H1 (cell line): ENCODE measurements at regions not wholly inside any gene's neighbourhood (a gene's known extent, or its start where the extent isn't known, plus 50 kb on each side); places are given as distances from the start of the nearest gene placed in this dataset.

Experiments used
- CTCF ChIA-PET: fragments of 300-600 bp; sonication (Branson Sonifier 250); formaldehyde crosslinking; loops from one replicate; lab custom pipeline; 2021; ENCODE audit not compliant: partially characterized antibody; lab: Charles Lee
- POLR2A ChIA-PET: fragments of 300-600 bp; sonication (Branson Sonifier 250); formaldehyde crosslinking; loops from one replicate; lab custom pipeline; 2021; ENCODE audit warnings: inconsistent platforms; ENCODE audit not compliant: partially characterized antibody; lab: Charles Lee
- DNase-seq, 2 experiments: peaks; one replicate each; pipeline versions ENCODE4 v3.0.0 to v3.0.0-alpha.2; 2010 to 2022; ENCODE audit warnings: low spot score in 2 of 2, low read depth in 1 of 2, mixed read lengths in 1 of 2
- FAIRE-seq: peaks from 2 replicates; lab custom pipeline; 2011; peaks lifted over from hg19 to GRCh38; lab: Jason Lieb, UNC
- H2AFZ ChIP-seq: 2 replicates; pipeline ENCODE4 v1.8.1; 2012; ENCODE audit warnings: low read length, inconsistent platforms
- H2AK5ac ChIP-seq: 2 replicates; pipeline ENCODE4 v1.6.1; 2013; ENCODE audit warnings: low read depth, low read length
- H2BK120ac ChIP-seq: replicated peaks from 2 replicates; pipeline ENCODE3; 2013; ENCODE audit warnings: low read depth, low read length, inconsistent platforms
- H2BK12ac ChIP-seq: 2 replicates; pipeline ENCODE4 v1.6.1; 2013; ENCODE audit warnings: low read depth, low read length
- H2BK15ac ChIP-seq: 2 replicates; pipeline ENCODE4 v1.6.1; 2013; ENCODE audit warnings: low read length
- H2BK20ac ChIP-seq: 2 replicates; pipeline ENCODE4 v1.6.1; 2013; ENCODE audit warnings: low read length
- H2BK5ac ChIP-seq: 2 replicates; pipeline ENCODE4 v1.6.1; 2013; ENCODE audit warnings: low read depth, low read length
- H3K14ac ChIP-seq: 2 replicates; pipeline ENCODE4 v1.6.1; 2013; ENCODE audit warnings: inconsistent platforms; ENCODE audit not compliant: insufficient read length
- H3K18ac ChIP-seq: 2 replicates; pipeline ENCODE4 v1.6.1; 2013; ENCODE audit warnings: low read length; ENCODE audit errors: extremely low read depth
- H3K23ac ChIP-seq: 2 replicates; pipeline ENCODE4 v1.6.1; 2013; ENCODE audit warnings: inconsistent platforms; ENCODE audit not compliant: insufficient read length
- H3K23me2 ChIP-seq: 2 replicates; pipeline ENCODE4 v1.6.1; 2013; ENCODE audit warnings: low read depth, low read length
- H3K27ac ChIP-seq: 2 replicates; pipeline ENCODE4 v1.6.1; 2011; ENCODE audit warnings: low read depth, low read length, inconsistent platforms
- H3K27me3 ChIP-seq, 4 experiments: replicated peaks in 1 of 4; 1 replicate in 1 of 4; 2 replicates in 3 of 4; pipeline versions ENCODE4 v1.6.1 to v1.8.1; 2011 to 2013; ENCODE audit warnings: low read length in 3 of 4, mild to moderate bottlenecking in 3 of 4, inconsistent platforms in 2 of 4, mixed read lengths in 2 of 4, moderate library complexity in 1 of 4; ENCODE audit not compliant: control insufficient read depth in 3 of 4, insufficient read depth in 3 of 4; ENCODE audit errors: extremely low read depth in 1 of 4
- H3K36me3 ChIP-seq, 4 experiments: 2 replicates each; pipeline versions ENCODE4 v1.6.1 to v1.8.1; 2011 to 2013; ENCODE audit warnings: mild to moderate bottlenecking in 4 of 4, low read length in 3 of 4, moderate library complexity in 2 of 4, control low read depth in 1 of 4, inconsistent platforms in 1 of 4; ENCODE audit not compliant: insufficient read depth in 4 of 4, control insufficient read depth in 2 of 4
- H3K4ac ChIP-seq: replicated peaks from 2 replicates; pipeline ENCODE3; 2013; ENCODE audit warnings: low read length, low read depth, mixed read lengths, inconsistent platforms; ENCODE audit not compliant: insufficient read length
- H3K4me1 ChIP-seq, 4 experiments: replicated peaks in 1 of 4; 1 replicate in 1 of 4; 2 replicates in 3 of 4; pipeline versions ENCODE4 v1.6.1 to v1.8.1; 2011 to 2013; ENCODE audit warnings: low read length in 3 of 4, inconsistent platforms in 2 of 4, mixed read lengths in 1 of 4; ENCODE audit not compliant: insufficient read depth in 4 of 4, control insufficient read depth in 3 of 4
- H3K4me2 ChIP-seq, 2 experiments: 2 replicates each; pipeline versions ENCODE4 v1.6.1 to v1.8.1; 2011 to 2013; ENCODE audit warnings: low read depth in 2 of 2, low read length in 2 of 2, control low read depth in 1 of 2, inconsistent platforms in 1 of 2, mild to moderate bottlenecking in 1 of 2; ENCODE audit not compliant: insufficient read depth in 1 of 2
- H3K4me3 ChIP-seq, 4 experiments: fragments of 200-600, 300-600 bp in 1 of 4; sonication (generic), shearing (Covaris generic), sonication (Bioruptor Twin) in 1 of 4; 2 replicates each; pipeline versions ENCODE4 v1.5.1 to v1.8.1; 2011 to 2016; ENCODE audit warnings: low read length in 4 of 4, low read depth in 3 of 4, control low read depth in 2 of 4, inconsistent platforms in 2 of 4, mild to moderate bottlenecking in 2 of 4, mixed read lengths in 1 of 4, moderate library complexity in 1 of 4; ENCODE audit not compliant: insufficient read depth in 2 of 4; ENCODE audit errors: extremely low read depth in 1 of 4
- H3K56ac ChIP-seq: replicated peaks from 2 replicates; pipeline ENCODE3; 2013; ENCODE audit warnings: low read depth, mild to moderate bottlenecking, mixed read lengths, low read length, inconsistent platforms; ENCODE audit not compliant: insufficient read length
- H3K79me1 ChIP-seq: 2 replicates; pipeline ENCODE4 v1.6.1; 2013; ENCODE audit warnings: low read depth, low read length, control low read depth
- H3K79me2 ChIP-seq, 2 experiments: 2 replicates each; pipeline versions ENCODE4 v1.6.1 to v1.8.1; 2012 to 2013; ENCODE audit warnings: low read length in 2 of 2, mild to moderate bottlenecking in 2 of 2, inconsistent platforms in 1 of 2; ENCODE audit not compliant: insufficient read depth in 2 of 2, control insufficient read depth in 1 of 2
- H3K9ac ChIP-seq, 4 experiments: replicated peaks in 1 of 4; 1 replicate in 1 of 4; 2 replicates in 3 of 4; pipeline versions ENCODE4 v1.6.1 to v1.8.1; 2011 to 2013; ENCODE audit warnings: low read depth in 3 of 4, low read length in 3 of 4, control low read depth in 2 of 4, mild to moderate bottlenecking in 2 of 4, moderate library complexity in 2 of 4, inconsistent platforms in 1 of 4; ENCODE audit errors: extremely low read depth in 1 of 4
- H3K9me3 ChIP-seq, 2 experiments: 2 replicates each; pipeline versions ENCODE4 v1.6.1 to v1.8.1; 2012 to 2013; ENCODE audit warnings: mild to moderate bottlenecking in 2 of 2, moderate library complexity in 2 of 2, control low read depth in 1 of 2, inconsistent platforms in 1 of 2, low read depth in 1 of 2, low read length in 1 of 2, mixed read lengths in 1 of 2; ENCODE audit not compliant: insufficient read depth in 2 of 2
- H4K20me1 ChIP-seq, 2 experiments: replicated peaks in 1 of 2; 2 replicates each; pipeline versions ENCODE3 to v1.8.1; 2011 to 2013; ENCODE audit warnings: inconsistent platforms in 2 of 2, low read length in 2 of 2, mild to moderate bottlenecking in 1 of 2; ENCODE audit not compliant: insufficient read depth in 2 of 2, control insufficient read depth in 1 of 2
- H4K5ac ChIP-seq: 2 replicates; pipeline ENCODE4 v1.6.1; 2013; ENCODE audit warnings: low read length, low read depth, mixed read lengths, inconsistent platforms; ENCODE audit not compliant: insufficient read length
- H4K8ac ChIP-seq: 2 replicates; pipeline ENCODE4 v1.8.0; 2013; ENCODE audit warnings: mild to moderate bottlenecking, moderate library complexity, low read length, inconsistent platforms; ENCODE audit not compliant: insufficient read depth; ENCODE audit errors: extremely low read depth
- H4K91ac ChIP-seq: replicated peaks from 2 replicates; pipeline ENCODE3; 2013; ENCODE audit warnings: low read length, mixed read lengths, inconsistent platforms; ENCODE audit not compliant: insufficient read length
- SUZ12 ChIP-seq: fragments of 200-600 bp; sonication (generic); IDR thresholded peaks from 2 replicates; pipeline ENCODE4 v1.6.1; 2012; ENCODE audit warnings: mild to moderate bottlenecking, inconsistent platforms, low read length, moderate library complexity, mixed read lengths
- YY1 ChIP-seq: IDR thresholded peaks from 2 replicates; pipeline ENCODE4 v1.6.1; 2011; ENCODE audit warnings: low read depth, mild to moderate bottlenecking, low read length
- WGBS, 2 experiments: shearing (Covaris generic) in 1 of 2; methylation state at CpG; one replicate each; pipeline versions ENCODE4 v1.1.6 to v1.1.7; 2013 to 2015; ENCODE audit warnings: low lambda C conversion rate in 2 of 2, mixed read lengths in 2 of 2, inconsistent platforms in 1 of 2, low coverage in 1 of 2, missing lambda C conversion rate in 1 of 2; ENCODE audit not compliant: insufficient replicate concordance in 2 of 2, insufficient coverage in 1 of 2, insufficient read length in 1 of 2; ENCODE audit errors: extremely low coverage in 1 of 2, missing lambda C conversion rate in 1 of 2; 5-methylcytosine and 5-hydroxymethylcytosine counted together

- DNase-seq (no peak), FAIRE-seq (no peak)
- Histone ChIP-seq H3K14ac (no peak overlapping the region), H3K18ac (no peak overlapping the region), H3K56ac (no peak overlapping the region), H2BK120ac (no peak overlapping the region), H3K9ac (no peak overlapping the region), H3K4me3 (no peak overlapping the region), H2BK12ac (no peak overlapping the region), H3K9me3 (no peaks in the 10 kb centered on the region), H2AFZ (no peak overlapping the region), H4K5ac (no peak overlapping the region), H3K36me3 (no peaks in the 10 kb centered on the region), H3K4me1 (no peaks in the 10 kb centered on the region), H3K4ac (no peak overlapping the region), H3K23ac (no peak overlapping the region), H2BK15ac (no peak overlapping the region), H3K27ac (no peak overlapping the region), H3K79me2 (no peaks in the 10 kb centered on the region), H3K4me2 (no peak overlapping the region), H2BK20ac (no peak overlapping the region), H2BK5ac (no peak overlapping the region), H3K79me1 (no peaks in the 10 kb centered on the region), H4K91ac (no peak overlapping the region), H4K20me1 (no peaks in the 10 kb centered on the region), H2AK5ac (no peak overlapping the region), H4K8ac (no peak overlapping the region), H3K23me2 (no peaks in the 10 kb centered on the region), H3K27me3 (peaks cover 0 to 1% (median 0%) of the 10 kb centered on the region in 4 experiments; a peak in 1 of 7 replicates)
- CTCF ChIA-PET = interaction anchor here (0.6 to 1.2 kb wide), 4 partner anchors 15 to 81 kb away, joined by 3 to 6 read pairs (median 3); no protein-coding TSS in a partner anchor
- POLR2A ChIA-PET = interaction anchor here (1.1 kb wide), 1 partner anchor 107 kb away, joined by 3 read pairs; no protein-coding TSS in a partner anchor
- WGBS, 2 experiments = 93% methylated on average over 5 of the region's 5 CpGs; no CpG with 5 or more reads in 1 of the 2 experiments
- no peak for TF ChIP-seq YY1
- no peak for TF ChIP-seq SUZ12
Measured at GRCh38 chr5:54764102-54765090, 221.0 kb downstream of the ESM1 start.
